ENCODE measurements at regions not wholly inside any gene's neighbourhood (a gene's known extent, or its start where the extent isn't known, plus 50 kb on each side); places are given as distances from the start of the nearest gene placed in this dataset.

- DNase-seq (ENCODE audit: low read depth), result no peak
Observed at GRCh38 chr7:85659364-85659763, 472.5 kb upstream of the SEMA3D start.

- no peak for DNase-seq (ENCODE audit: low read depth)
Observed at GRCh38 chr7:85655252-85655651, 468.4 kb upstream of the SEMA3D start.

- DNase-seq (ENCODE audit: low read depth), result no peak
Observed at GRCh38 chr7:85644272-85644671, 457.4 kb upstream of the SEMA3D start.

- no peak for DNase-seq (ENCODE audit: low read depth)
Observed at GRCh38 chr7:85641331-85641730, 454.5 kb upstream of the SEMA3D start.

GRCh38 chr7:85638394-85638793 is 451.5 kb upstream of the SEMA3D start:
- DNase-seq (ENCODE audit: low read depth), result no peak

DNA sequence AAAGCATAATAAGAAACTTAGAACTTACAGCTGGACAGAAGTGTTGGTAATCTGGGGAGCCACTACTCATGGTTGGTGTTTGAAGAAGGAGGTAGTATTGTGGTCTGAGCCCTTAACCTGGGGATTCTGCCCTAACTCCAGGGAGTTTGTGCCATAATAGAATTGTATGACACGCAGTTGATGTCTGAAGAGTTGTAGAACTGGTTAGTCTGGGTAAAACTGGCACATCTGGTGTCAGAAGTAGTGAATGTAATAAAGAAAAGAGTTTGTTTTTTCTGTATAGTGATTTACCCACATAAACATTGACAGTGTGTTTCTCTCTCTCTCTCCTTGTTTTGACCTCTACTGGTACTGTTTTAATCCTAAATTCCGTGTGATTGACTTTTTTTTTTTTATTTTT is 448.1 kb upstream of the SEMA3D start:
- no peak for DNase-seq (ENCODE audit: low read depth)

- DNase-seq (ENCODE audit: low read depth), result no peak
Observed at GRCh38 chr7:85630904-85631600, 444.2 kb upstream of the SEMA3D start.

DNA sequence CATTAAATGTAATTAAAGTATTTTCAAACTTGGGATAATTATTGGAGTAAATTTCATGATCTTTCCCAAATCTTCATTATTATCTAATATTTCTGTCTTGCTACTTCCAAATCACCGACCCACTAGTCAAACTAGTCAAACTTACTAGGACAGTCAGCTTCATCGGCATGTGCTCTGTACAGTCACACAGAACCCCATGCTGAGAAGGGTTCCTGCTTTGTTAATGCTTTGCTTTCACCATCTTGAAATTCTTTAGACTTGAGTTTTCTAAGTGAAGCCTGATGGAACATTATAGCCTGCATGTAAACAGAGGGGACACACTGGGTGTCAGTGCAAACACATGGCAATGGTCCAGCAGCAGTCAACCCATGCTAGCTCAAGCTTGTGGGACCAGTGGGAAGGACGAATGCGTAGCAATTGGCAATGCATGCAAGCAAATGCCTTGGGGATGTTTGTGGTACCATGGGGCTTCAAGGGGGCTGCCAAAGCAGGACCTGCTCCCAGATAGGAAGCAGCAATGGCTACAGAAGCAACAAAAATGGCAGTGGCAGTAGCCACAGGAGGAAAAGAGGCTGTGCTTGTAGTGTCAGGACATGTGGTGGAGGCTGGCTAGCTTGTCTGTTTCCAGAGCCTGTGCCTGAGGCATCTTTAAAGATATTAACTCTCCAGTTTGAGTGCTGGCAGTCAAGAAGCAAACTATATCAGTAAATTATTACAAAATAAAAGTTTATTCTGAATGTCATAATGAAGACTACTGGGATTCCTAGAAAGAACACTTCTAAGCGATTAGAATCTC is 441.1 kb upstream of the SEMA3D start:
- DNase-seq (ENCODE audit: low read depth), result no peak

GRCh38 chr7:85622059-85622458 is 435.2 kb upstream of the SEMA3D start:
- DNase-seq (ENCODE audit: low read depth), result no peak

- no peak for DNase-seq (ENCODE audit: low read depth)
Observed at GRCh38 chr7:85620936-85621685, 434.3 kb upstream of the SEMA3D start.

DNA sequence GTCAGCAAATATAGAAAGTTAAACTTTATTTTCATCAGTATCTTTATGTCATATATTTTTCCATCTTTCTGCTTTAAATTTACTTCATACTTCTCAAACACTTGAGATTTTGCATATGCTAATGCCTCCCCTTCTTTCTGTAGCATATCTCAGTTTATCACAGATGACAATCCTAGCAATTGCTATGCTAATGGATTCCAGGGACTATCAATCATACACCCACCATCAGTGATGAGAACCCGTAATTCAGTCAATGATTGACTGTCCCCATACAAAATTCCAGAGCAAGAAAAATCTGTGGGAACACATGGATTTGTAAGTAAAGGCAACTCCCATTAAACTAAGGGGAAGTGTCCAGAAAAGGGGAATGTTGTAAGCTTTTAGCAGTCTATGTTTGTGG is 432.4 kb upstream of the SEMA3D start:
- DNase-seq (ENCODE audit: low read depth), result no peak

- DNase-seq (ENCODE audit: low read depth), result no peak
Observed at GRCh38 chr7:85614684-85615083, 427.8 kb upstream of the SEMA3D start.

DNA sequence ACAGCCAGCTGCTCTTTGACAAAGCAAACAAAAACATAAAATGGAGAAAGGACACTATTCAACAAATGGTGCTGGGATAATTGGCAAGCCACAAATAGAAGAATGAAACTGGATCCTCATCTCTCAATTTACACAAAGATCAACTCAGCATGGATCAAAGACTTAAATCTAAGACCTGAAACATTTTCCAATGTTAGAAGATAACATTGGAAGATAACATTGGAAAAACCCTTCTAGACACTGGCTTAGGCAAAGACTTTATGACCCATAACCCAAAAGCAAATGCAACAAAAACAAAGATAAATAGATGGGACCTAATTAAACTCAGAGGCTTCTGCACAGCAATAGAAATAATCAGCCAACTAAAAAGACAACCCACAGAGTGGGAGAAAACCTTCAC is 425.7 kb upstream of the SEMA3D start:
- no peak for DNase-seq (ENCODE audit: low read depth)

DNA sequence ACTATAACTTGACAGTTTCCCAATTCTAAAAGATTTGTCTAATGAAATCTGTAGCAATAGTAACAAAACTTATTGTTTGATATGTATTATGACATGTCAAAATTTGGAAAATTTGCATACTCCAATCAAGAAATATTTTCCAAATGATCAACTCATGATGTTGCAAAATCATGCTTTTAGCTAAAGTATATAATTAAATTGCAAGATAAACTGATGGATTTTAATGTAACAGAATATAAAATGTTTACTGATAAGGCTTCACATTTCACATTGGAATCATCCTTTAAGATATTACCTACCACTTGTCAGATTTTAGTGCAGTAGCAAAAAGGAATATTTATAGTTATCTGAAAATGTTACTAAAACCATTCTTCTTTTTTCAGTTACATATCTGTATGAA is 421.9 kb upstream of the SEMA3D start:
- DNase-seq (ENCODE audit: low read depth), result no peak

GRCh38 chr7:85602196-85602595 is 415.3 kb upstream of the SEMA3D start:
- no peak for DNase-seq (ENCODE audit: low read depth)

GRCh38 chr7:85600395-85600794 is 413.5 kb upstream of the SEMA3D start:
- DNase-seq (ENCODE audit: low read depth), result no peak

GRCh38 chr7:85596827-85597226 is 410.0 kb upstream of the SEMA3D start:
- no peak for DNase-seq (ENCODE audit: low read depth)

- no peak for DNase-seq (ENCODE audit: low read depth)
Observed at GRCh38 chr7:85595750-85596178, 408.9 kb upstream of the SEMA3D start.

- no peak for DNase-seq (ENCODE audit: low read depth)
Observed at GRCh38 chr7:85593355-85593754, 406.5 kb upstream of the SEMA3D start.

GRCh38 chr7:85587785-85588184 is 400.9 kb upstream of the SEMA3D start:
- DNase-seq (ENCODE audit: low read depth), result no peak

GRCh38 chr7:85586091-85586490 is 399.2 kb upstream of the SEMA3D start:
- no peak for DNase-seq (ENCODE audit: low read depth)

- DNase-seq (ENCODE audit: low read depth), result no peak
Observed at GRCh38 chr7:85583131-85583953, 396.5 kb upstream of the SEMA3D start.
